GM19035 (cell line): ENCODE measurements at regions not wholly inside any gene's neighbourhood (a gene's known extent, or its start where the extent isn't known, plus 50 kb on each side); places are given as distances from the start of the nearest gene placed in this dataset.

ENCODE experiments used
- ATAC-seq: cut with Tn5 transposase; IDR thresholded peaks from one replicate; pipeline ENCODE4 v1.9.1; 2021; ENCODE audit not compliant: unreplicated experiment

DNA sequence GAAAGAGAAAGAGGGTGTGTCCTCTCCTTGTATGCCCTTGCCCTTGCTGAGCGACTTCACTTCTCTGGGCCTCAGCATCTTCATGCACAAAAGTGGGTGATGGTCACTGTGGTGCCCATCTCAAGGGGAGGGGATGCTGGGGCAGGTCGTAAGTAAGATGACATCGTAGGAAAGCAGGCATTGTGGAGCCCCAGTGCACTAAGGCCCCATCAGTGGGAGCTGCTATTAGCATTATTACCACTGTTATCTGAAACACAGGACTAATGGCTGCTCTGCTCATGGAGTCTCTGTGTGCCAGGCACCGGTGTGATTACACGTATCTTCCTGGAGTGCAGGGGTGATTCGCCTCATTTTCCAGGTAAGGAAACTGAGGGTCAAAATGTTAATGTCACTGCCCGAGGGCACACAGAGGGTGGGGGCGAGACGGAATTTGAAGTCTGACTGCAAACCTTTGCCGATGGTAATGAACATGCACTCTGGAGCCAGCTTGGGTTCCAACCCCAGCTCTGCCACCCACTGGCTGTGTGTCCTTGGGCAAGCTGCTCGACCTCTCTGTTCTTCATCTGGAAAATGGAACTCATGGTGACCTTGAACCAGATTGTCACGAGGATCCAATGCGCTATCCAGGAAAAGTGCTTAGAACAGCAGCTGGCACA lies 63.2 kb upstream of the GSE1 start:
- ATAC-seq = no peak

DNA sequence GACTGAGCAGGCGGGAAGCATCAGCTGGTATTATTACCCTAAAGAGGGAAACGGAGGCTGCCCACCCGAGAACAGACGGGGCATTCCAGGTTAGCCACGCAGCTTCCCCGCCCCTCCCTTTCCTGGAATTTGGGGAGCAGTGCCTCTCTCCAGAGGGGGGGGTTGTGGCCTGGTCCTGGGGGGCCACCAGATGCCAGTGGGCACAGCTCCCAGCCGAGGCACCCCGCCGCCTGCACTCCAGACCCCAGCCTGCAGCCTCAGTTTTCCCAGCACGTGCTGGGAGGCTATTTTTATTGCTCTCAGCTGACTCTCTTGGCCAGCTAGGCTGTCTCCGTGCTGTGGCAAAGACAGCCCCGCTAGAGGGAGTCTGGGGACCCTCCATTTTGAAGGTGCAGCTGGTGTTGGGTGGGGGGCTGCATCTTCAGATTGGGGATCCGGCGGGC lies 62.7 kb upstream of the GSE1 start:
- no peak for ATAC-seq

DNA sequence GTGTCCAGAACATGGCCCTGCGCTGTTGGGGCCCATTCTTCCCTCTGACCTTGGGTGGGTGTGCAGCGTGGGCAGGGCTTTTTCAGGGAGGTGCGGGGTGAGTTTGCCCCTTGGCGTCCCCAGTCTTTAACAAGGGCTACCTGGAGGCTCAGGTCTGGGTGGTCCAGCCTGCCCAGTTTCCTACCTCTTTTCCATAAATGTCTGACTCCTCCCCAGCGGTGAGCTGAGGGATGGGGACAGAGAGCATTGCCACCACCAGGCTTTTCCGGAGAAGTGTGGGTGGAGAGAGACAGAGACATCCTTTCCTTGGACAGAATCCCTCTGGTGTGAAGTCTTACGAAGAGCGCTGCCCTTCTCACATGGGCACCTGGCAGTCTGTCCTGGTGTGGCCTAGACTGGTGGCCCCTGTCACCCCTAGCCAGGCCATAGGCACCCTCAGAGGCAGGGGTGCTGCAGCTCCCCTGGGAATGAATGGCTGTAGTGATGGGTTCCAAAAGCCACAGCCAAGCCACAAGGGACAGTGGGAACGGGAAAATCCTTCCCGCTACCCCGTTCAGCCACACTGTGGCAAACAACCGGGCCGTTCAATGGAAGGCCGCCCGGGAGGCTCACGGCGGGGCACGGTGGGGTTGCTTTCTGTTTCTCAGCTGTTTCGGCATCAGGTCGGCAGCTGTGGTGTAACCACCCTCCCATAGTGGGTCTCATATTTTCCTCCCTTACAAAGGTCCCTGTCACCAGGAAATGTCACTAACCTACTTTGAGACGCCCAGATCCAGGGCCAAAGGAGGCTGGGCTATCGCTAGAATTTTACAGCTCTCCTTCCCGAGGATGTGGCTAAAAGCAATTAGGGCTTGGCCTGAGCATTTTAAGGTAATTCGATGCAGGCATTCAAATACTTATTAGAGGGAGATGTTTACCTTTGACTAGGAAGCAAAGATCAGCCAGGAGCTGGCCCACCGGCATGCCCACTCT lies 61.9 kb upstream of the GSE1 start:
- ATAC-seq = no peak

DNA sequence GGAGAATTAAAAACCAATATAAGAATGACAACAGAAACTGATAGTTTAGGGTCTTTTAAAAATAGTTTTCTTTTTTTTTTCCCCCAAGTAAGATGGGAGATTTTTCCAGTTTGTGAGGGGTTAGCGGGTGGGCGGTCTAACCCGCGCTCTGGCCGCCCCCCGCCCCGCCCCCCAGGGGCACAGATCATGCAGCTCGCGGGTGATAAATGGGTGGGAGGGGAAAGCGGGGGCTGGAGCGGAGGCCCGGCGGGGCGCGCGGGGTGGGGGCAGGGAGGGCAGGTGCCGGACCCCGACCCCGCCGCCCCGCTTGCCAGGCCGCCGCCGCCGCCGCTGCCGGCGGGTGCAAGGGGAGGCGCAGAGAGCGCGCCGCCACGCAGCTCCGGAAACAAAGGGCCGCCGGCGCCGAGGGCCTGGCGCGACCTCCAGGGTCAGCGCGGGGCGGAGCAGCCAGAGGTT lies 60.1 kb upstream of the GSE1 start:
- no peak for ATAC-seq

DNA sequence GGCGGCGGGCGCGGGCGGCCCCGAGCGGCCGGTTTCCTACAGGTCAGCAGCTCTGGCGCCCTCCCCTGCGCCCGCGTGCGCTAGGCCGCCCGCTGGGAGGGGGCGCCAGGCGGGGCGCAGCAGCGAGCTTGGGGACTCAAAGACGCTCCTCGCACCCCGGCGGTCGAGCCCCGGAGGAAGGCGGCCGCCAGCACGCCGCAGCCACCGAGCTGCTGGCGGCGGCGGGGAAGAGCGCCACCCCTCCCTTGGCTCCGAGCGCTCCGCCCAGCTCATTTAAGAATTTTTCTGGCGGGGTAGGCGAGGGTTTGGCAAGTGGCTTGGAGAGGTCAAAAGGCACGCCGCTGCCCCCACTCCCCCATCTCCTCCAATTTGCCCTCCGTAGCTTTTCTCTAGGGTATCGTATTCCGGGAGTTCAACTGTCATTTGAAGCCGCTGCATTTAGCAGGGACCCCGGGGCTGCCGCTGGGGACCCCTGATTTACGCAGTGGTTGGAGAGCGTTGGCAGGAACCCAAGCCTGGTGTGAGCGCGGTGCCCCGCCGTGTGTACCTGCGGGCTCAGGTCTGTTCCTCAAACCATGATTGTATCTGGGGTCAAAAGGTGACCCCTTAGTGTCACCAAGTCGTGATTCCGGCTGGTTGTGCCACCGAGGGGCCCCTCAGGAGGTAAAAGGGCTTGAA lies 59.5 kb upstream of the GSE1 start:
- peak; percentile 37 for ATAC-seq

DNA sequence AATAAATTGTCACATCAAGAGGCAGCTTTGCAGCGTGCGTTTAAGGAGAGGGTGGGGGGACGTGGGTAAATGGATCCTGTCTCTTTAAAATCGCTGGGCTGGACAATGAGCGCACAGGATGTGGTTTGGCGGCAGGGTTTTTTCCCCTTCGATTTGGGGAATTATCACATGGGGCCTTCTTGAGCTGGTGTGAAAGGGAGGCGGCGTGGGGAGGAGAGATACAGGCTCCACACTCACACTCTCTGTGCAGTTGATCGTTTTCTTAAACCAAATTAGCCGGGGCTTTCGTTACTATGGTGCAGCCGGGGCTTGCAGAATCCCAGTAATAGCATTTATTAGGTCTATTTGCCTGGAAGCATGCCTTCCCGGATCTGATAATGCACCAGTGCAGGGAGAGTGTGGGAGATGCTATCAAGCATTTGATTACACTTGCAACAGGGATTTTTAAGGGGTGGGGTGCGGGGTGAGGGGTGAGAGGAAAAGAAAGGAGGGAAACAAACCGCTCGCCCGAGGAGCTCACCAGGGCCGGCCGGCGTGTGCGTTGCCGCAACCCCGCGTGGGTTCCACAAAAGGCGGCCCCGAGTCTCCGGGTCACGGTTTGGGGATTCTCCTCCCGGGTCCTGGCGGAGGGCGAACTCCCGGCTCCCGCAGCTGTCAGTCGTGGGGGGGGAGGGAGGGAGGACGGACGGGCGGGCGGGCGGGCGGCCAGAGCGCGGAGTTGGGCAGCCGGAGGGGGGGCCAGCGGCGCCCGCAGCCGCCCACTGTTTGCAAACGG lies 58.8 kb upstream of the GSE1 start:
- peak; percentile 53 for ATAC-seq

DNA sequence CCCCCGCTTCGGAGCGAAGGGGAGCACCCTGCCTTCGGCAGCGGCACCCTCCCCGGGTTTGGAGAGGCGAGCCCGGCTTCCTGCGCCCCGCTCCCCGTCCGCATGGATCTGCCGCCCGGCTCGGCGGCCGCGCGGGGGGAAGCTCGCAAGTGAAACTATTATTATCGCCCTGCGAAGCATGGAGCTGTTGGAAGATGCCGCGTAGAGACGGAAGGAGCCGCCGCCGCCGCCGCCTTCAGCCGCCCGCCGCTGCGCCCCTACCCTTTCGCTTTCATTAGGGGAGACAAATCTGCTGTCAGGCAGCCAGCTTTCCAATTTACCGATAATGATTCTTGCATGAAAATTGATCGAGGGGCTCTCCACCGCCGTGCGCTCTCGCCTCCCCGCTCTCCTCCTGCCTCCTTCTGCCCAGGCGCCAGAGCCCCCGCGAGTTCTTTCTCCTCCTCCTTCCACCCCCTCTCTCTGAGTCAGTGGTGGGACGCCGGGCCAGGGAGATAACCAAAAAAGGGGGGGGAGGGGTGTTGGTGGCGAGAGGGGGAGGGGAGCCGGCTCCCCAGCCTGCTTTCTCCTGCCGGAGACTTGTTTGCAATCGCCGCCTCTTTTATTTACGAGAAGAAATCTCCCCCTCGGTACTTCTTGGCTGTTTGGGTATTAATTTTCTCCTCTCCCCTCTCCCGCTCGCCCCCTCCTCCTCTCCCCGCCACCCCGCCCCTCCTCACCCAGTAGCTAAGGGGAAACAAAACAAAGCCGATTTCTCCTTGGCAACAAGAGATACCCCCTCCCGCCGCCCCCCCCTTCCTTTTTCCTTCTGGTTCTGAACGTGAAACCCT lies 58.0 kb upstream of the GSE1 start:
- no peak for ATAC-seq

DNA sequence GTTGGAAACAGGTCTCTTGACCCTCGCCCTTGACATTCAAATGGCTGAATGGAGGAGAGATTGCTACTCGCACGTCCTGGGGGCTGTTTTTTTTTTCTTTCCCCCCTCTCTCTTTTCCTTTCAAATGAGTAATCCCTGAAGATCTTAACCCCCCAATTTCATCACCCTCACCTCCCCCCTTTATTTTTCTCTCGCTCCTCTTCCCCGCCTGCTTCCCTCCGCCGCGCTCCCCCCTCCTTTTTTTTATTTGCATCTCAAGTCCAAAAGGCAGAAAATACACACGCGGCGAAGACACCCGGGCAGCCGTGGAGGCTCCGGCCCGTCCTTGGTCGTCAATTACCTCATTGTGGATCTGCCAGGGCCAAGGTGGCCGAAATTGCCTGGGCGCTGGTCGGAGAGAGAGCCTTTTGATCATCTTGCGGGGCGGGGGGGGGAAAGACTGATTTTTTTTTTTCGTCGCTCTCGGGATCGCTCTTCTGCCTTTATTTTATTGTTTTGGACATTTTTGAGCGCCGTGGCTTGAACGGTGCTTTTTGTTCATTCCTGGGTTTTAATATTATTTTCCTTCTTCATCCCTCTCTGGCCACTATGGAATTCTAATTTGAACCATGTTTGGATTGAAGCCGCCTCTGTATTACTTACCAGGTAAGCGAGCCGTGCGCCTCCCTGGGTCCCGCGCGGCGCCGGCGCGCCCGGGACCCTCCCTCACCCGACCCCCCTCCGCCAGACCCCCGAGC lies 57.2 kb upstream of the GSE1 start:
- ATAC-seq = no peak

DNA sequence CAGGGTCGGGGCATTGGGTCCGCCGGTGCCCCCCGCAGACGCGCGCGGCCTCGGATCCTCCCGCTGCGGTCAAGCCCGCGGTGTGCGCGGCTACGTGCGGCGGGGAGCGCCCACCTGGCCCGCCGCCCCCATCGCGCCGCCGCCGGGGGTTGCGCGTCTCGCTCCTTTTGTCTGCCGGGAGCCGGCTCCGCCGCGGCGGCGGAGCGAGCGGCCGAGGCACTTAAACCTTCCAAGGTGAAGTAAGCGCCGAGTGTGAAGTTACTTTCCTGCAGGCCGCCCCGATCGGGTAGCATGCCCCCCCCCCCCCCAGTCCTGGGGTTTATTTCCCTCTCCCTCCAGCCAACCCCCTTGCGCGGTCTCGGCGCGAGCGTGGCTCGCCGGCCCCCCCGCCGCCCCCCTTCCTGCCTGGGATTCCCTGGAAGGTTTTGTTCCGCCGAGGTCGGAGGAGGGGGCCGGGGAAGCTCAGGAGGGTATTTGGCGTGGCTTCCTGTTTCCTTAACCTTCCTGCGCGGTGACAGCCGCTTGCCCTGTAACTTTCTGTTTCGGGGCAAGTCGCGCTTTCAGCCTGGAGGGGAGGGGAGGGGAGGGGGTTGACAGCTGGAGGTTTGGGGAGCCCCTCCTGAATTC lies 56.6 kb upstream of the GSE1 start:
- peak; percentile 26 for ATAC-seq

DNA sequence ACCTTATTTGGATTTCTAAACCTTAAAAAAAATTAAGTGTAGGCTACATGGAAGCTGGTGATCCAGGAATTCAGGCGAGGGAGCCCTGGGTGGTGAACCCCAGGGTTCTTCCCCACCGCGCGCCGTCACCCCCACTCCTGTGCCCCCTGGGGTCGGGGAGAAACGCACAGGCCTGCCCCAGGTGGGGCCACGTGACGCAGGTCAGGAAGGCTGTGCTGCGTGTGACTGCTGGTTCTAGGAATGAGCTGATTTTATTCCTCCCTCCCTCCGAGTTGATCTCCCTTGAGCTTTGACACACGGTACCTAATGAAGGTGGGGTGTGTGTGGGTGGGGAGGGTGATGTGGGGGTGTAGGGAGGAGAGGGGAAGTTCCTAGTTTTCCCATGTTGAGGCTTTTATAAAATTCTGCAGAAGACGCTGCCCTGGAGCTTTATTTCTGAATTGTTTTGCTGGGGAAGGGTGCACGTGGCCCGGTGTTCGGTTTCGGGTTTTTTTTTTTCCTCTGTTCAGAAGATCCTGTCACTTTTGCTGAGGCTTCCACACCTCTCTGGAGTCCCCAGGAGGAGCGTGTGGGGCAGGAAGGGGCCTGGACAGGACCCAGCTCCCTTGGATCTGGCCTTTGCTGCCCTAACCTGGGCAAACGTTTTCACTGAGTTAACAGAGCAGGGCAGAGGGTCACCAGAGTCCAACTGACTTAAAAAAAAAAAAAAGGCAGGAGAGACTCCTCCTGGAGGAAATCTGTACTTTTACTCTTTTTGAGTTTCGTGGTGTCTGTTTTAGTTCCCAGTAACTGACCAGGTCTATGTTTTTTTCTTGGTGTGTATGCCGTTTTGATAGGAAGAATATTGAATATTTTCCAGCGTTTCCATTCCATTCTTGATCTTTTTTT lies 55.8 kb upstream of the GSE1 start:
- ATAC-seq = peak; percentile 3

DNA sequence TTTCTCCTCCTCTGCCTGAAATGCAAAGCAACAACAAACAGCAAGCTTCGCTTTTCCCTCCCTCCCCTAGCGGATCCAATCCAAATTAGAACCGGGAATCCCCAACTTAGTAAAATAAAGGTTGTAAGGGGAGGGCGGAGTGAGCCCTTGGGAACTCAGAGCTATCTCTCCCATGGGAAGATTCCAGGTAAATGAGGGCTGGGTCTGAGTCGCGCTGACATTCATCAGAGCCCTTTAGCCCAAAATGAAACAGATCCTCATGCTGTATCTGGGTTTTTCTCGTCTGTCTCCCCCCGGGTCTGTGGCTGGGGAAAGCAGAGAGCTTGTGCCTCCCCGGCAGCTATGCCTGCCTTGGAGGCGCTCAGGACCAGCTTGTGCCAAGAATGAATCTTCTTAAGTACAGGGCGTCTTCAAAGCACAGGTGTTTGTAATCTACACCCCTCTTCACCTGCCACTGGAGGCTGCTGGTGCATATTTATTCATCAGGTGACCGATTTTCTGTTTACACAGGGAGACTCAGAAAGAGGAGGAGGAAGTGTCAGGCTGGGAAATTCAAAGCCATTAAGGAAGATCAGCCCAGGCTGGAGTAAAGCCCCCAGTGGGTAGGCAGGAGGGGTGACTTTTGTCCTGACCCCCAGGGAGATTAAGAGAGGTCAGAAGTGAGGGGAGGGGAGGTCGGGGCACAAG lies 55.0 kb upstream of the GSE1 start:
- no peak for ATAC-seq

DNA sequence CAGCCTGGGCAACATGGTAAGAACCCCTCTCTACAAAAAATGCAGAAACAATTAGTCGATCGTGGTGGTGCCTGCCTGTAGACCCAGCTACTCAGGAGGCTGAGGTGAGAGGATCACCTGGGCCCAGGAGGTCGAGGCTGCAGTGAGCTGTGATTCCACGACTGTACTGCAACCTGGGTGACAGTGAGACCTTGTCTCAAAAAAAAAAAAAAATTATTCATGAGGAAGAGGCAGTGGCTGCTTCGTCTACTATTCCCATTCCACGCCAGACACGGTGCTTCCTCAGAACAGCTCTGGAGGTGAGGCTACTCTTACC lies 52.2 kb upstream of the GSE1 start:
- ATAC-seq = no peak

DNA sequence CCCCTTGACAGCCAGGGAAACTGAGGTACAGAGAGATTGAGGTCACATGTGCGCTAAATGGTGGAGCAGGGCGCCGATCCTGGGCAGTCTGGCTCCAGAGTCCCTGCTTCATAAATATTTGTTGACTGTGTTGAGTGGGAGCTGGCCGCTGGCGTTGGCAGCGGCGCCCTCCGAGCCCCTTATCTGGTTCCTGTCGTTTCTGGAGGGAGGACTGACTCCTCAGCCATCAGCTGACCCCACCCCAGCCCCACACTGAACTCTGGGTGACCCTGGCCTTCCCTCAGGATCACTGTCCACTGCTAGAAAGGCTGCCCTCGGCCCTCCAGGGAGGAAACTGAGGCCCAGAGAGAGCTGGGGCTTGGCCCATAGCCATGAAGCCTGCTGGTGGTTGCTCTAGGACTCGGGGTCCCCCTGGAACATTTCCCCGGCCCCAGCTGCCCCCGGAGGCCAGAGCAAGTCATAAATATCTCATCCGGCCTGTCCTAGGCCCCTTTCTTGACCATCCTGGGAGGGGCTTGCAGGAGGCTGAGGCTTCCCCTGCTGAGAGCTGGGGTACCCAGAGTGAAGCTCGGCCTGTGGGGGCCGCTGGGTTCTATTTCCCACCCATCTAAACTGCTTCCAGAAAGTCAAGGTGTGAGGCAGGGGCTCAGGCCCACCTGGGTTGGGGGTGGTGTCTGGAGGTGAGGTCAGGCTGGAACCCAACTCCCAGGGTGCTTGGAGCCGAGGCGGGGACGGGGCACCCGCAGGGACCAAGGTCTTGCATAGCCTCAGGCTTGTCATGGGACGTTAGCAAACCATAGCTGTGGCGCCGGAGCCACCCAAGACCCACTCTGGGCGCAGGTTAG lies 51.7 kb upstream of the GSE1 start:
- no peak for ATAC-seq

DNA sequence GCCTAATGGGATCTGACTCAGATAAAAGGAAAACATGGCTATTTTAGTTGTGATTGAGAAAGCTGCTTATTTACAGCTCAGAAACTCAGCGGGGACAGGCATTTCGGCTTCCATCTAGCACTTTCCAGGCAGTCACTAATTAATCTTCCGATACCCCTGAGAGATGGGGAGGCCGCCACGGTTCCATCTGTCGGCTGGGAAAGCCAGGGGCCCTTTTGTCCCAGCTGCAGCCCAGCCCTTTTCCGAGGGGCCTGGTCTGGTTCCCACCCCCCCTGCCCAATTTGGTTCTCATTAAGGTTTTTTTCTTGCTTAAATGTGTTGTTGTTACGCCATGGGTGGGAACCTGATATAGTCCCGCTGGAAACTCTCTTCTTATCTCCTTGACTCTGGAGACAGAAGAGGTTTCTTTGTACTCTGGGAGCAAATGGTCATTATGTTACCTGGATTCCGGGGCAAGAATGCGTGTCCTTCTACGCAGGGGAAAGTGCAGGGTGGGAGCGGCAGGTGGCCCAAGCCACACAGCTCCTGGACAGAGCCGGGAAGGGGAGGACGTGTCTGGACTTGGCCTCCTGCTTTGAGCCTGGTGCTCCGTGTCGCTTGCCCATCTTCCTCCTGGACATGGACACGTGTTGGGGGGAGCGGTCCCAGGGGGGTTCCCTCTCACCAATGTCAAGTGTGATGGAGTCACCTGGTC lies 50.9 kb upstream of the GSE1 start:
- ATAC-seq = no peak

DNA sequence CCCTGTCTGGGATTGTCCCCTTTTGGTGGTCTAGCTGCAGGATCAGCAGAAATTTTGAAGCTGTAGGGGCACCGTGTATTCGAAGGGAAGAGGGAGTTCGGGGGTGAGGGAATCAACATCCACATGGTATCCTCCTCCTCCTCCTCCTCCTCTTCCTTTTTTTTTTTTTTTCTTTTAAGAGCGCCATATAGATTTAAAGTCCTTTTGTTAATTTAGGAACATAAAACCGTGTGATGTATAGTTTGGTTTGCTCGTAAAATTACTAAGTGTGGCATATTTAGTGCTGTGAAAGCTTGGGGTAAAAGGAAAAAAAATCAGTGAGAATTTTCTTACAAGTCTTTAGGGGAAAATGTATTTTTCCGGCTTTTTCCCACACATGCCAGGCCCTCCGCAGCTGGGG lies 50.1 kb upstream of the GSE1 start:
- ATAC-seq = no peak
